Naive B cell (primary cell): ENCODE measurements at regions not wholly inside any gene's neighbourhood (a gene's known extent, or its start where the extent isn't known, plus 50 kb on each side); places are given as distances from the start of the nearest gene placed in this dataset.

Experiments used
- ATAC-seq, 2 donors: fragments of 150-1000 bp; cut with Tn5 transposase; 2 replicates each; pipeline ENCODE4 v1.10.0; 2021; ENCODE audit warnings: low read depth in 2 of 2, mild to moderate bottlenecking in 2 of 2, moderate library complexity in 2 of 2
- DNase-seq: peaks from one replicate; pipeline ENCODE4 v3.0.0; 2022
- H3K27ac Mint-ChIP-seq, 6 donors: one replicate each; pipeline ENCODE4 v1.8.0; 2020 to 2022; ENCODE audit warnings: mild to moderate bottlenecking in 6 of 6, mixed read lengths in 6 of 6, moderate library complexity in 5 of 6, inconsistent platforms in 2 of 6
- H3K27me3 Mint-ChIP-seq, 3 donors: one replicate each; pipeline ENCODE4 v1.8.0; 2021 to 2022; ENCODE audit warnings: mixed read lengths in 3 of 3, mild to moderate bottlenecking in 1 of 3
- H3K36me3 Mint-ChIP-seq, 2 donors: one replicate each; pipeline ENCODE4 v1.8.0; 2020 to 2022; ENCODE audit warnings: mixed read lengths in 2 of 2, inconsistent platforms in 1 of 2, mild to moderate bottlenecking in 1 of 2
- H3K4me1 Mint-ChIP-seq, 3 donors: one replicate each; pipeline ENCODE4 v1.8.0; 2020 to 2022; ENCODE audit warnings: mixed read lengths in 3 of 3, inconsistent platforms in 1 of 3, mild to moderate bottlenecking in 1 of 3, moderate library complexity in 1 of 3
- H3K4me3 Mint-ChIP-seq, 8 donors: one replicate each; pipeline ENCODE4 v1.8.0; 2020 to 2022; ENCODE audit warnings: mild to moderate bottlenecking in 8 of 8, mixed read lengths in 8 of 8, moderate library complexity in 8 of 8, inconsistent platforms in 2 of 8
- H3K9me3 Mint-ChIP-seq, 7 donors: one replicate each; pipeline ENCODE4 v1.8.0; 2020 to 2022; ENCODE audit warnings: mixed read lengths in 7 of 7, mild to moderate bottlenecking in 5 of 7, inconsistent platforms in 2 of 7, moderate library complexity in 1 of 7

DNA sequence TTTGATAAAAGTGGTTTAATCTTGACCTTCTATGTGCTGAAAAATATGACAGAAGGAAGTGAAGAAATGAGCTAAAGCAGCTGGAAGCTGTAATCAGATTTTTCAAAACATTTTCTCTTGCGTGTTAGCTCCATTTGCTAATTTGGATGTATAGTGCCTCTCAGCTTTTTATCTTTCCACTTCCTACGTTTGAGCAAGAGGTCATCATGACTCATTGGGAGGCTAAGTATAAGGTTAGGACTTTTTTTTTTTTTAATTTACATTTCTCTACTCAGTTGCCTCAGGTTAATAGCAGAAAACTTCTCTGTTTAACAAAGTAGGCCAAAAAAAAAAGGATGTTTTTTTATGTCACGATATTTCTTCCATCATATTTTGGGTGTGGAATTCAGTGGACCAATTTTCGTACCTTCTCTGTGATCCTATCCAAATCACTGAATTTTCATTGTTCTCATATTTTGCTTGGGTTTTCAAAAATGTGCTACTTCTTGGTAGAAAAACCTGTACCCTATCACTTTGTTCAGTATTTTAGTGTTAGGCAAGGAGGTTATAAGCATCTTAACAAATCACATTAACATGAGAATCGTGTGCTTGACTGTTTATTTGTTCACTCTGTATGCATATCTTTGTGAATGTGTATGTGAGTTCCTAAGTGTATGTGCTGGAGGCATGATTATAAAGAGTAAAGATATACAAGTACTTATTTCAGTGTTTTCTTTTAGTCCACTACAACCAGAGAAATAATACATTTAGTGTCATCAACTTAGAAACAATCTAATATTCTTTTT lies 1028.3 kb upstream of the EYS start:
- no peak for DNase-seq
- Mint-ChIP-seq H3K36me3 (no peaks in the 10 kb centered on the region), H3K9me3 (peaks cover 0 to 12% (median 5%) of the 10 kb centered on the region in 7 donors), H3K27me3 (no peaks in the 10 kb centered on the region), H3K27ac (no peak overlapping the region), H3K4me3 (no peak overlapping the region), H3K4me1 (no peaks in the 10 kb centered on the region)
- no peak for ATAC-seq

DNA sequence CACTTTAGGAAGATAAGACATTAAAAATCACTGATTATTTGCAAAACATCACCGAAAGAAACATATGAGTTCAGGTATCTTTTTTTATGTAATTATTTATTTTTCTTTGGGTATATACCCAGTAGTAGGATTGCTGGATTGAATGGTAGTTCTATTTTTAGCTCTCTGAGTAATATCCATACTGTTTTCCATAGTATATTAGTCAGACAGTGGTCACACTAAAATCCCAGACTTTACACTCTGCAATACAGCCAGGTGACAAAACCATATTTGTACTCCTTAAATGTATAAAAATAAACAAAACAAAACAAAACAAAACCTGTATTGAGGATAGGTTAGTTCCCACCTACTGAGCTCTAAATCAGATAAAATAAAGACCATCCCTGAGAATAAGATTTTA lies 1024.3 kb upstream of the EYS start:
- DNase-seq (no peak), ATAC-seq (no peak)
- H3K9me3 Mint-ChIP-seq: peaks cover 0 to 9% (median 4%) of the 10 kb centered on the region in 7 donors
- H3K27me3 Mint-ChIP-seq: no peaks in the 10 kb centered on the region
- H3K4me3 Mint-ChIP-seq: no peak overlapping the region
- no peak overlapping the region for H3K27ac Mint-ChIP-seq
- H3K4me1 Mint-ChIP-seq: no peaks in the 10 kb centered on the region
- no peaks in the 10 kb centered on the region for H3K36me3 Mint-ChIP-seq

GRCh38 chr6:66725670-66726069 lies 1018.6 kb upstream of the EYS start:
- Mint-ChIP-seq H3K27ac (no peak overlapping the region), H3K9me3 (peaks cover 0 to 7% (median 0%) of the 10 kb centered on the region in 7 donors), H3K4me3 (no peak overlapping the region), H3K36me3 (no peaks in the 10 kb centered on the region), H3K4me1 (no peaks in the 10 kb centered on the region), H3K27me3 (no peaks in the 10 kb centered on the region)
- DNase-seq (no peak), ATAC-seq (no peak)

DNA sequence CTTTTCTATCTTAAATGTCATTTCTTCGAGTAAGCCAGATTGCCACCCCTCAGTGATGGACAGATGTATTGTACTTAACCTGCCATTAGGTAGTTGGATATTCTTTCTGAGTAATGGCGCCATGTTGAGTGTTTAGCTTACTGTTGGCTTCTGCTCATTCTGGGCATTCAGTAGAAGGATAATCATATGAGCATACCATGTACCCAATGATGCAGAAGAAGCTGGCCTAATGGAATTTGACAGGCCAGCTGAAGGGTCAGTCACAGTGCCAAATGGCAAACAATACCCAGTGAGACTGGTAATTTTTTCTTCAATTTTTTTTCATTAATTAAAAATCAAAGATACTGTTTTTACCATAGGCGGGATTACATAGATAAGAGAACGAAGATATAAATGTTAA lies 1010.8 kb upstream of the EYS start:
- Mint-ChIP-seq H3K27me3 (no peaks in the 10 kb centered on the region), H3K27ac (no peak overlapping the region), H3K4me1 (no peaks in the 10 kb centered on the region), H3K4me3 (no peak overlapping the region), H3K36me3 (no peaks in the 10 kb centered on the region), H3K9me3 (peaks cover 0 to 6% (median 0%) of the 10 kb centered on the region in 7 donors)
- ATAC-seq (no peak), DNase-seq (no peak)

- Mint-ChIP-seq H3K9me3 (peaks cover 0 to 10% (median 5%) of the 10 kb centered on the region in 7 donors), H3K4me3 (no peak overlapping the region), H3K27me3 (no peaks in the 10 kb centered on the region), H3K36me3 (no peaks in the 10 kb centered on the region), H3K27ac (no peak overlapping the region), H3K4me1 (no peaks in the 10 kb centered on the region)
- no peak for ATAC-seq
- no peak for DNase-seq
Observed at GRCh38 chr6:66699385-66699784, 992.4 kb upstream of the EYS start.

DNA sequence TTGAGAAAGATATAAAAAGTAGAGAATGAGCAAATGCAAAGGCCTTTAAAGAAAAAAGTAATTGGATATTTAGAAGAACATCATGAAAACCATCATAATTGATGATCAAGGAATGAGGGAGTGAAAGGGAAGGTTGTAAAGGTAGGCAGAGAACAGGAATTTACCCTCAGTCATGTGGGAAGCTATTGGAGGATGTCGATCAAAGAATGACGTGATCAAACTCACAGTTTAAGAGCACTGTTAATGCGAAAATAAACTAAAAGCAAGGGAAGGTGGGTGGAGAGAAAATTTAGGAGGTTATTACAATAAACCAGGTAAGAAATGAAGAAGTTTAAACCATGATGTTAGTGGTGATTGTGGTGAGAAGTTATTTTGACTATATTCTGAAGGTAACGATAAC lies 982.6 kb upstream of the EYS start:
- DNase-seq: no peak
- no peak for ATAC-seq
- no peaks in the 10 kb centered on the region for H3K36me3 Mint-ChIP-seq
- no peaks in the 10 kb centered on the region for H3K27me3 Mint-ChIP-seq
- H3K9me3 Mint-ChIP-seq: peaks cover 2 to 18% (median 5%) of the 10 kb centered on the region in 7 donors
- no peak overlapping the region for H3K4me3 Mint-ChIP-seq
- no peak overlapping the region for H3K27ac Mint-ChIP-seq
- H3K4me1 Mint-ChIP-seq: no peaks in the 10 kb centered on the region

DNA sequence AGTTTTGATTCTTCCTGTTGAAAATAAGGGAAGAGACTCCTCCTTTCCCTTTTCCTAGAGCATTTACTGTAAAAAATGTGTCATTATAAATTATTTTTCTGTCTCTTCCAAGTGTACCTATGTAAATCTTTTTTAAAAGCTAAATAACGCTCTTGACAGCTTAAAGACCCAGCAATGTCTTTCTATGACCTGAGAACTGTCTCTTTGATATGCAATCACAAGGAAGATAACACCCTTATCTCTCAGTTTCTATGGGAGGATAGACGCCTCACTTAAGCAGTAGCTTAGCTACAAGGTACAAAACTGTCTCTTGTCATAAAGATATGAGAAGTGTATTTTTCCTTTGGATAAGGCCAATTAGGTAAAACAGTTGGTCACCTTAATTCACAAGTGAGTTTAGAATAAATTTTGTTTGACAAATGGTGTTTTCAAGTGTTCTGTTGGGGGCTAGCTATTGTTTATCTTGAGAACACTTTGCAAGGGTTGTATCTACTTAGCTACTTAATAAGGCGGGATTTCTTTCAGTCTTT lies 980.6 kb upstream of the EYS start:
- no peak overlapping the region for H3K4me3 Mint-ChIP-seq
- no peaks in the 10 kb centered on the region for H3K36me3 Mint-ChIP-seq
- DNase-seq (no peak), ATAC-seq (no peak)
- H3K27me3 Mint-ChIP-seq: no peaks in the 10 kb centered on the region
- H3K9me3 Mint-ChIP-seq: peaks cover 2 to 12% (median 7%) of the 10 kb centered on the region in 7 donors
- no peak overlapping the region for H3K27ac Mint-ChIP-seq
- H3K4me1 Mint-ChIP-seq: no peaks in the 10 kb centered on the region

DNA sequence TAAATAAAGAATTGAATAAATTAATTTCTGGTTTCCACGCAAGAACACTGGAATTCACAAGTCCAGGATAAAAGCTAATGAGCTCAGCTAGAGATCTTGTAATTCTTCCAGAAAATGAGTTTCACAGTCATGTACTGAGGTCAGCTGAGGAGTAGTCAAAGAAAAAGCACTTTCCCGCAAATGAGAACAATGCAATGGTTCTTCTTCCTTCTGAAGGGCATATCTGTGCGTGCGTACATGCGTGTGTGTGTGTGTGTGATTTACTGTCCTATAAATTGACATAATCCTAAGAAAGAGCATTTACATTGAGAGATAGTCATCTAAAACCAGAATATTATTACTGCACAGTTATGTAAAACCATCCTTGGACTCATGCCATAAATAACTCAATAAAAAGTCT lies 968.9 kb upstream of the EYS start:
- H3K27ac Mint-ChIP-seq: no peak overlapping the region
- H3K4me1 Mint-ChIP-seq: no peaks in the 10 kb centered on the region
- H3K4me3 Mint-ChIP-seq: no peak overlapping the region
- no peaks in the 10 kb centered on the region for H3K27me3 Mint-ChIP-seq
- ATAC-seq: no peak
- peaks cover 0 to 3% (median 0%) of the 10 kb centered on the region in 7 donors for H3K9me3 Mint-ChIP-seq
- DNase-seq: no peak
- no peaks in the 10 kb centered on the region for H3K36me3 Mint-ChIP-seq

- H3K27ac Mint-ChIP-seq: no peak overlapping the region
- ATAC-seq: no peak
- H3K27me3 Mint-ChIP-seq: no peaks in the 10 kb centered on the region
- peaks cover 0 to 2% (median 0%) of the 10 kb centered on the region in 7 donors for H3K9me3 Mint-ChIP-seq
- no peak overlapping the region for H3K4me3 Mint-ChIP-seq
- H3K4me1 Mint-ChIP-seq: no peaks in the 10 kb centered on the region
- DNase-seq: no peak
- no peaks in the 10 kb centered on the region for H3K36me3 Mint-ChIP-seq
Observed at GRCh38 chr6:66664112-66664511, 957.1 kb upstream of the EYS start.

- Mint-ChIP-seq H3K36me3 (no peaks in the 10 kb centered on the region), H3K27me3 (no peaks in the 10 kb centered on the region), H3K27ac (no peak overlapping the region), H3K4me1 (no peaks in the 10 kb centered on the region), H3K9me3 (peaks cover 0 to 3% (median 0%) of the 10 kb centered on the region in 7 donors), H3K4me3 (no peak overlapping the region)
- ATAC-seq: no peak
- DNase-seq: no peak
Observed at GRCh38 chr6:66662721-66663507, 955.9 kb upstream of the EYS start.

DNA sequence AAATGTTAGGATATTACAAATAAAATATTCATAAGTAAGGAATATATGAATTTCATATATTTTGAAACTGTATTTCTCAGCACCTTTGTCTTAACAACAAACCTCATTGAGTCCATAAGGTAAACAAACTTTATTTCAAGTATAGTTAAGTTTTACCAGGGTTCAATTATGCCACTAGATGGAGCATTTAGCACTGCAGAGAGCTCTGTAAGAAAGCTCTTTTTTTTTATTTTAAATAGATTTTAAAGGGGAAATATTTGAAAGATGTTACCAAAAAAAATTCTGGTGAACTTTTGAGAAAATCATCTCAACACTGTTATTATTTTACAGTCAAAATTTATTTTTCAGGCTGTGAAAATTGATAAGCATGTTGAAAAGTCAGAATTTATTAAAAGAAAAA lies 955.2 kb upstream of the EYS start:
- H3K4me3 Mint-ChIP-seq: no peak overlapping the region
- no peaks in the 10 kb centered on the region for H3K36me3 Mint-ChIP-seq
- ATAC-seq (no peak), DNase-seq (no peak)
- no peak overlapping the region for H3K27ac Mint-ChIP-seq
- no peaks in the 10 kb centered on the region for H3K4me1 Mint-ChIP-seq
- peaks cover 0 to 4% (median 0%) of the 10 kb centered on the region in 7 donors for H3K9me3 Mint-ChIP-seq
- H3K27me3 Mint-ChIP-seq: no peaks in the 10 kb centered on the region

GRCh38 chr6:66655420-66655819 lies 948.4 kb upstream of the EYS start:
- no peak for ATAC-seq
- peaks cover 2 to 24% (median 12%) of the 10 kb centered on the region in 7 donors for H3K9me3 Mint-ChIP-seq
- no peak overlapping the region for H3K27ac Mint-ChIP-seq
- DNase-seq: no peak
- H3K4me3 Mint-ChIP-seq: no peak overlapping the region
- H3K27me3 Mint-ChIP-seq: no peaks in the 10 kb centered on the region
- no peaks in the 10 kb centered on the region for H3K4me1 Mint-ChIP-seq
- H3K36me3 Mint-ChIP-seq: no peaks in the 10 kb centered on the region

DNA sequence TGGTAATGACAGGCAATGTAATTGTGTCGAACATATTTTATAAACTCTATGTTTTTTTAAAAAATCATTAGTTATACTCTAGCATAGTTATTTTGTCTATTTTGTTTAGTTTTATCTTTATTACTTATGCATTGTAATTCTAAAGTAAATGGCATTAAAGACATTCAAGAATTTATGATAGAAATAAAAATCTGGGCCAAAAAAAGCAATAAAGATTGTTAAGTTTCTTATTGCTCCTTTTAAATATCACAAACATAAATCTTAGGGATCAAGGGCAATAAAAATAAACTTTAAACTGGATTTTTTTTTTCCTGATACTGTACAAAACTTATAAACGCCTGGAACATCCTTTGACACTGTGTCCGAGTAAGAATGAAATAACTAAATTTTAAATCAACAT lies 931.5 kb upstream of the EYS start:
- no peaks in the 10 kb centered on the region for H3K4me1 Mint-ChIP-seq

DNA sequence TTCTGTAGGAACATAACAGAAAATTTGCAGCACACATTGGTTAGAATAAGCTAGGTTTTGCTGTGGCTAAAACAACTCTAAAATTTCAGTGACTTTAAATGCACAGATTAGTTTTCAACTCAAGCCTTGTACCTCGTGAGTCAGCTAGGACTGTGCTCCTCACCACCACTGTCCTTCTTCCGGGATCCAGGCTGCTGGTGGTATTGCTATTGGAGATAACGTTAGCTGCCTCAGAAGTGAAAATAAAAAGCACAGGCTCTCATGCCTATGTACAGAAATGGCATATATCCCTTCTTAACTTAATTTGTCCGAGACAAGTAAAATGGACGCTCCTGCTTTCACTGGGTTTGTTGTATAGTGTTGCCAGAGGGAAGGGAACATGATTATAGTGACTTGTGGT lies 931.1 kb upstream of the EYS start:
- Mint-ChIP-seq H3K9me3 (peaks cover 0 to 15% (median 10%) of the 10 kb centered on the region in 7 donors), H3K27me3 (no peaks in the 10 kb centered on the region), H3K27ac (no peak overlapping the region), H3K36me3 (no peaks in the 10 kb centered on the region), H3K4me1 (no peaks in the 10 kb centered on the region), H3K4me3 (no peak overlapping the region)
- ATAC-seq (no peak), DNase-seq (no peak)

More for the DNA sequence above, 931.5 kb upstream of the EYS start:
- Mint-ChIP-seq H3K27me3 (no peaks in the 10 kb centered on the region), H3K9me3 (peaks cover 0 to 15% (median 10%) of the 10 kb centered on the region in 7 donors), H3K4me3 (no peak overlapping the region), H3K36me3 (no peaks in the 10 kb centered on the region), H3K27ac (no peak overlapping the region)
- no peak for DNase-seq
- no peak for ATAC-seq
